Choroid plexus epithelial cell (primary cell): ENCODE measurements at regions not wholly inside any gene's neighbourhood (a gene's known extent, or its start where the extent isn't known, plus 50 kb on each side); places are given as distances from the start of the nearest gene placed in this dataset.

Source experiments
- DNase-seq: peaks from one replicate; pipeline ENCODE4 v3.0.0-alpha.2; 2010; ENCODE audit warnings: low read depth
- H3K4me3 ChIP-seq: 2 replicates; pipeline ENCODE4 v1.5.1; 2011; ENCODE audit warnings: low read depth, mild to moderate bottlenecking, control low read depth, low read length, moderate library complexity
- TF ChIP-seq, protein P1 (sequence below): conservative IDR thresholded peaks from 2 replicates; pipeline ENCODE4 v1.5.1; 2011; ENCODE audit warnings: low read depth, mild to moderate bottlenecking, control low read depth, inconsistent platforms, low read length, moderate library complexity

DNA sequence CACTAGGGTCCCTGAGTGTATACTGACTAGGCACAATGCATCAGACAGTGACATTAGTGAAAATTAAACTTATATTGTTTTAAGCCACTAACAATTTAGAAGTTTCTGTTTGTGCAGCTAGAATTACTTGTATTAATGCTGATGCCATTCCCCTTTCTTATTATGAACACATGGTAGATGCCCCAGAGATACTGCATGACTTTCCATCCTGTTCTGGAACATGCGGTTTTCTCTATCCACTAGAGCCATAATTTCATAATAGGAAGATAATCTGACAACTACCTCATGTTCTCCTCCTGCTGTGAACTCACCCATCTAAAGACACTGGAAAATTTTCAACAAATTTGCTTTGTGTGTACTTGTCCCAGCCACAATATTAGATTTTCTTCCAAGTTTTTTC, 1256.4 kb downstream of the FAM181B start:
- TF ChIP-seq, protein P1, sequence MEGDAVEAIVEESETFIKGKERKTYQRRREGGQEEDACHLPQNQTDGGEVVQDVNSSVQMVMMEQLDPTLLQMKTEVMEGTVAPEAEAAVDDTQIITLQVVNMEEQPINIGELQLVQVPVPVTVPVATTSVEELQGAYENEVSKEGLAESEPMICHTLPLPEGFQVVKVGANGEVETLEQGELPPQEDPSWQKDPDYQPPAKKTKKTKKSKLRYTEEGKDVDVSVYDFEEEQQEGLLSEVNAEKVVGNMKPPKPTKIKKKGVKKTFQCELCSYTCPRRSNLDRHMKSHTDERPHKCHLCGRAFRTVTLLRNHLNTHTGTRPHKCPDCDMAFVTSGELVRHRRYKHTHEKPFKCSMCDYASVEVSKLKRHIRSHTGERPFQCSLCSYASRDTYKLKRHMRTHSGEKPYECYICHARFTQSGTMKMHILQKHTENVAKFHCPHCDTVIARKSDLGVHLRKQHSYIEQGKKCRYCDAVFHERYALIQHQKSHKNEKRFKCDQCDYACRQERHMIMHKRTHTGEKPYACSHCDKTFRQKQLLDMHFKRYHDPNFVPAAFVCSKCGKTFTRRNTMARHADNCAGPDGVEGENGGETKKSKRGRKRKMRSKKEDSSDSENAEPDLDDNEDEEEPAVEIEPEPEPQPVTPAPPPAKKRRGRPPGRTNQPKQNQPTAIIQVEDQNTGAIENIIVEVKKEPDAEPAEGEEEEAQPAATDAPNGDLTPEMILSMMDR, result no peak
- DNase-seq, result no peak
- H3K4me3 ChIP-seq, result no peak overlapping the region

DNA sequence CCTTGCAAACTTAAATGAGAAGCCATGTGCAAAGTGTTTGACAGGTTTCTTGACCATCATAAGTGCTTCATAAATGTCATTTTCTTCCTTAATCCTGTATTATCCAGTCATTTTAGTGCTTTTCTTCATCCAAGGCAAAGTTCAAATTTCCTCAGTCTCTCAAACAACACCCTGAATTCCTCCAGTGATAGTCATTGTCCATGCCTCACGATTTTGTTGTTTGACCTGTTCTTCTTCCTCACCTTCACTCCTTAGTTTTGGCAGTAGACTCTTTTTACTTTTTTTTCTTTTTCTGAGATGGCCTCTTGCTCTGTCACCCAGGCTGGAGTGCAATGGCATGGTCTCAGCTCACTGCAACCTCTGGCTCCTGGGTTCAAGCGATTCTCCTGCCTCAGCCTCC, 1257.3 kb downstream of the FAM181B start:
- TF ChIP-seq, protein P1, result no peak
- no peak overlapping the region for H3K4me3 ChIP-seq
- no peak for DNase-seq

DNA sequence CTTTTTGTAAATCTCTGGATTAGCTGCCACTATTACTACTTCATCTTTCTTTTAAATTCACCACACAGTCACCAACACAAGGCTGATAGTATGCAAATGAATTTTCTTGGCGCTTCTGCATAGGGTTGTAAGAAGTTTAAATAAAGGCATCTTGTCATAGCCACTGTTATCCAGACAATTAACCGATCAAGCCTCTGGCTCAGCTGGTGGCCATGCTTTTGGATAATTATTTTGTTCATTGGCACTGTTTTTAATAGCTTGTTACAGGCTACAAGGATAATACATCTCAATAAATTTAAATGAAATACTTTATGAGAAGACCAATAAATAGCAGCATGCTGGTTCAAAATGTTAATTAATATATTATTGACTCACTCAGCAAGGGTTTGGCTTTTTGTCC, 1261.0 kb downstream of the FAM181B start:
- H3K4me3 ChIP-seq, result no peak overlapping the region
- TF ChIP-seq, protein P1, result no peak
- DNase-seq, result no peak

DNA sequence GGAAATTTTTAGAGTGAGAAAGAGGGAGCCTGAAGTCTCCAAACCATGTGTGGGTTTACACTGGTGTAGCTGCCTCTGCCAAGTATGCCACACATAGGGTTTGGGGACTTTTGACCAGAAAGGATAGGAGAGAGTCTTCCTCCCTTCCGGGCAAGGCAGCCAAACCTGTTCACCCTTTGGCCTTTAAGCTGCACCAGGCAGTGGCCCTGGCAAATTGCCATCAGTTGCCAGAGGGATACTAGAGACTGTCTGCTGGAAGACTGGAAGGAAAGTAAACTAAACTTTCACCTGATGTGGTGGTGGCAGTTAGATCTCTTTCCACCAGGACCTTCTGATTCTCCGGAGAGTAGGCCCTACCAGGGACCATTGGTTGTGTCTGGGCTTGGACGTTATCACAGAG, 1263.2 kb downstream of the FAM181B start:
- TF ChIP-seq, protein P1, result no peak

DNA sequence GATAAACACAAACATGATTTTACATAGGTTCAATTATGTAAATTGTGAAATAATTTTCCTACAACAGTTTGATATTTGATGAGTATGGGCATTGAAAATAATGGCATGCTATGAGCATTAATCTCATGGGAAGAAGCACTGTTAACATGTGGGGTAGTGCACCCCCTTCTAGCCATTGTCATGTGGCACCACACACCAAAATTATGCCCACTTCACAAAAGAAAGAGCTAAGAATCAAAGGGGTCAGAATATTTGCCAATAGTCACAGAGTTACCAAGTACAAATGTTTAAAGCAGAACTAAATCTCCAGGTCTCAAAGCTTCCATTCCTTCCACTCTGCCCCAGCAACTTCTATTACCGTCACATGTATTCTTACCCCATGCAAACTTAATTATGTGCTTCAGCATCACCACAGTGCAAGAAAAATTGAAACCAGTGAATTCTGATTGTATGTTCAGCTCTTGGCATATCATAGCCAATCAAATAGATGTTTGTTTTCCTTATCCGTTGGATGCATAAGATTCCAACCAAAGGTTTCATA, 1273.8 kb downstream of the FAM181B start:
- no peak for DNase-seq
- no peak overlapping the region for H3K4me3 ChIP-seq
- TF ChIP-seq, protein P1, result no peak

More for the DNA sequence above, 1263.2 kb downstream of the FAM181B start:
- no peak for DNase-seq
- no peak overlapping the region for H3K4me3 ChIP-seq

DNA sequence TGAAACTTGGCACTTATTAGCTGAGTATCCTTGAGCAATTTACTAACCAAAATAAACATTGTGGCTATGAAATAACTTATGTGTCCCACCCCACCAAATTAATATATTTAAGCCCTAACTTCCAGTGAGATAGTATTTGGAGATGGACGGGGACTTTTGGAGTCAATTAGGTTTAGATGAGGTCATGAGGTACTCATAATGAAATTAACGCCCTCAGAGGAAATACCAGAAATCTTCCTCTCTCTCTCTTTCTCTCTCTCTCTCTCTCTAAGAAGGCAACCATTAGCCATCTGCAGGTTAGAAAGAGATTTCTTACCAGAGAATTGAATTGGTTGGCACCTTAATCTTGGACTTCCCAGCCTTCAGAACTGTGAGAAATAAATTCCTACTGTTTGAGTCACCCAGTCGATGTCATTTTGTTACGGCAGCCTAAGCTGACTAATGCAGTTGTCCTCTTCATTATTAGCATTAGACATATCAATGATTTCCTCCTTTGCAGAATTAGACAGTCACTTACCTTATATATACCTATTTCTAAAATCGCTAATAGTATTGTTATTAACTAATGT, 1284.0 kb downstream of the FAM181B start:
- DNase-seq, result no peak

More for the DNA sequence above, 1284.0 kb downstream of the FAM181B start:
- H3K4me3 ChIP-seq, result no peak overlapping the region
- TF ChIP-seq, protein P1, result no peak
